WTC11 (cell line): ENCODE measurements at regions not wholly inside any gene's neighbourhood (a gene's known extent, or its start where the extent isn't known, plus 50 kb on each side); places are given as distances from the start of the nearest gene placed in this dataset.

Experiments
- CREB1 ChIP-seq: sonication (generic); formaldehyde crosslinking; IDR thresholded peaks from 2 replicates; pipeline ENCODE4 v1.8.0; 2023; ENCODE audit warnings: mild to moderate bottlenecking, missing genetic modification reagents
- CTCF ChIP-seq: fragments of 200-600 bp; IDR thresholded peaks from 2 replicates; pipeline ENCODE4 v1.8.0; 2022; ENCODE audit warnings: antibody characterized with exemption
- E2F5 ChIP-seq: sonication (generic); formaldehyde crosslinking; IDR thresholded peaks from 2 replicates; pipeline ENCODE4 v1.8.1; 2022; ENCODE audit warnings: mild to moderate bottlenecking, moderate library complexity, missing genetic modification reagents
- FOXP1 ChIP-seq: sonication (generic); formaldehyde crosslinking; IDR thresholded peaks from 2 replicates; pipeline ENCODE4 v1.8.0; 2022; ENCODE audit warnings: missing genetic modification reagents, mild to moderate bottlenecking, moderate library complexity, borderline replicate concordance
- IRF1 ChIP-seq: sonication (generic); formaldehyde crosslinking; IDR thresholded peaks from 2 replicates; pipeline ENCODE4 v1.8.0; 2023; ENCODE audit warnings: missing genetic modification reagents
- MAX ChIP-seq: sonication (generic); formaldehyde crosslinking; IDR thresholded peaks from 2 replicates; pipeline ENCODE4 v1.8.0; 2022; ENCODE audit warnings: mild to moderate bottlenecking, missing genetic modification reagents
- MXD4 ChIP-seq: fragments of 250-450 bp; sonication (Bioruptor Pico); IDR thresholded peaks from 2 replicates; pipeline ENCODE4 v1.8.0; 2021; ENCODE audit warnings: mild to moderate bottlenecking, moderate library complexity, borderline replicate concordance
- NR2C2 ChIP-seq: sonication (generic); formaldehyde crosslinking; IDR thresholded peaks from 2 replicates; pipeline ENCODE4 v1.8.0; 2022; ENCODE audit warnings: mild to moderate bottlenecking, missing genetic modification reagents
- PRDM15 ChIP-seq: sonication (generic); formaldehyde crosslinking; IDR thresholded peaks from 2 replicates; pipeline ENCODE4 v1.8.0; 2022; ENCODE audit warnings: missing genetic modification reagents
- RELA ChIP-seq: sonication (generic); formaldehyde crosslinking; IDR thresholded peaks from 2 replicates; pipeline ENCODE4 v1.8.1; 2022; ENCODE audit warnings: missing genetic modification reagents, mild to moderate bottlenecking, borderline replicate concordance
- USF2 ChIP-seq: sonication (generic); formaldehyde crosslinking; IDR thresholded peaks from 2 replicates; pipeline ENCODE4 v1.8.1; 2023; ENCODE audit warnings: mild to moderate bottlenecking, missing genetic modification reagents, moderate library complexity

- TF ChIP-seq CTCF (no peak), IRF1 (no peak), MXD4 (CRISPR knock-in tag) (no peak), PRDM15 (no peak), CREB1 (no peak), E2F5 (CRISPR knock-in tag) (no peak), MAX (CRISPR knock-in tag) (no peak), FOXP1 (CRISPR knock-in tag) (no peak), RELA (CRISPR knock-in tag) (no peak), NR2C2 (CRISPR knock-in tag) (no peak), USF2 (CRISPR knock-in tag) (no peak)
Observed at GRCh38 chr10:131657318-131657984, 243.4 kb upstream of the PPP2R2D start.
